ENCODE measurements at regions not wholly inside any gene's neighbourhood (a gene's known extent, or its start where the extent isn't known, plus 50 kb on each side); places are given as distances from the start of the nearest gene placed in this dataset.

DNA sequence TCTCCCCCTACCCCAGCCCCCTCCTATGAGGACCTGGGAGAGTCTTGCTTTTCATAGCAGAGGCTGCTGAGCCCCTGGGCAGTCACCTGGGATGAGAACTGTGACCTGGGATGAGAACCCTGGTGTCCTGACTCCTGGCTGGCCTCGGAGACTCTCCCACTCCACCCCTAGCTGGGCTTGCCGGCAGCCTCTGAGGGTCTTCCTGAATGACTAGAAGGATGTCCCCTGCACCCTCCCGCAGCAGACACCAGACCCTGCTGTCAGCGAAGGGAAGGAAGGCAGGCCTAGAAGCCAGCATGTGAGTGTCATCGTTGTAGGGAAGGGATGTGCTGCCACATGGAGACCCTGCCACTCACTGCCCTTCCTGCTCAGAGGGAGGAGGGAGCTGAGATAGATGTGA, 203.4 kb upstream of the ZNF536 start:
- Histone ChIP-seq H3K4me3 (ENCODE audit: low read length in 2 of 2) (no peak overlapping the region), H3K9me3 (ENCODE audit: control insufficient read depth in 2 of 2, low read length in 2 of 2) (no peaks in the 10 kb centered on the region), H3K27ac (ENCODE audit: low read depth in 2 of 2, low read length in 2 of 2) (no peak overlapping the region), H3K27me3 (ENCODE audit: control insufficient read depth in 2 of 2, insufficient read depth in 2 of 2, low read length in 2 of 2) (no peaks in the 10 kb centered on the region), H3K9ac (ENCODE audit: low read depth in 1 of 2, low read length in 2 of 2) (no peak overlapping the region), H3K4me1 (ENCODE audit: control insufficient read depth in 2 of 2, insufficient read depth in 2 of 2, low read length in 2 of 2) (peaks cover 7 to 11% of the 10 kb centered on the region in 2 donors), H3K36me3 (ENCODE audit: control insufficient read depth in 2 of 2, insufficient read depth in 2 of 2, low read length in 2 of 2) (no peaks in the 10 kb centered on the region)

DNA sequence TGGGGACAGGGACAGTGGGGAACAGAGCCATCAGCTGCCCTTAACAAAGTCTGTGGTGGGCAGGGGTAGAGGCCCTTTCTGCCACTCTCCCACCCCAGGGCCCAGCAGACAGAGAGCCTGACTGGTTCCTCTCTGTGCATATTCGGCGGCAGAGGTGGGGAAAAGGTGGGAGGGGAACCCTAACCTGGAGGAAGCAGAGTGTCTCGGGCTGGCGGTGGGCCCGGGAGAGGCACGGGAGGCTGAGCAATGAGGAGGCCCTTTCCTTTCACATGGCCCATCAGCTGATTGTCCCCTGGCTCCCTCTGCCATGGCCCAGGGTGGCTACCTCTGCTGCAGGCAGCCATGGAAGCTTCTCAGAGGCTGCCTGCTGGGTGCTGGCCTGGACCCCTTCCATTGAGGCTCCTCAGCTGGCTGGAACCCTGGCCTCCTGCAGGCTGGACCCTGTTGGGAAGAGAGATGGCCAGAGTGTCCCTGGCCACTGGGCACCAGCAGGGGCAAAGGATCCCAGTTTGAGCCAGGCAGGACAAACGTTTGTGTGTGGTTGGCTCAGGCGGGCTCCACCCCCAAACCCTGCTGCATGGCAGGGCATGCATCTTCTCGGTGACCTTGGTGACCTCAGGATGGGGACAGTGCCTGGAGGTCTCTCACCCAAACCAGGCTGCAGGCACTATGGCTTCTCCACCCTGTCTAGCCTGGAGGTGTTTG, 202.8 kb upstream of the ZNF536 start:
- Histone ChIP-seq H3K36me3 (ENCODE audit: control insufficient read depth in 2 of 2, insufficient read depth in 2 of 2, low read length in 2 of 2) (no peaks in the 10 kb centered on the region), H3K9me3 (ENCODE audit: control insufficient read depth in 2 of 2, low read length in 2 of 2) (no peaks in the 10 kb centered on the region), H3K4me3 (ENCODE audit: low read length in 2 of 2) (no peak overlapping the region), H3K27ac (ENCODE audit: low read depth in 2 of 2, low read length in 2 of 2) (no peak overlapping the region), H3K4me1 (ENCODE audit: control insufficient read depth in 2 of 2, insufficient read depth in 2 of 2, low read length in 2 of 2) (peaks cover 7 to 11% of the 10 kb centered on the region in 2 donors), H3K27me3 (ENCODE audit: control insufficient read depth in 2 of 2, insufficient read depth in 2 of 2, low read length in 2 of 2) (no peaks in the 10 kb centered on the region), H3K9ac (ENCODE audit: low read depth in 1 of 2, low read length in 2 of 2) (no peak overlapping the region)

- Histone ChIP-seq H3K4me3 (ENCODE audit: low read length in 2 of 2) (no peak overlapping the region), H3K27me3 (ENCODE audit: control insufficient read depth in 2 of 2, insufficient read depth in 2 of 2, low read length in 2 of 2) (no peaks in the 10 kb centered on the region), H3K36me3 (ENCODE audit: control insufficient read depth in 2 of 2, insufficient read depth in 2 of 2, low read length in 2 of 2) (no peaks in the 10 kb centered on the region), H3K4me1 (ENCODE audit: control insufficient read depth in 2 of 2, insufficient read depth in 2 of 2, low read length in 2 of 2) (peaks cover 7 to 11% of the 10 kb centered on the region in 2 donors), H3K9me3 (ENCODE audit: control insufficient read depth in 2 of 2, low read length in 2 of 2) (no peaks in the 10 kb centered on the region), H3K9ac (ENCODE audit: low read depth in 1 of 2, low read length in 2 of 2) (no peak overlapping the region), H3K27ac (ENCODE audit: low read depth in 2 of 2, low read length in 2 of 2) (no peak overlapping the region)
These were observed 202.1 kb upstream of the ZNF536 start for GRCh38 chr19:30170081-30170480.

DNA sequence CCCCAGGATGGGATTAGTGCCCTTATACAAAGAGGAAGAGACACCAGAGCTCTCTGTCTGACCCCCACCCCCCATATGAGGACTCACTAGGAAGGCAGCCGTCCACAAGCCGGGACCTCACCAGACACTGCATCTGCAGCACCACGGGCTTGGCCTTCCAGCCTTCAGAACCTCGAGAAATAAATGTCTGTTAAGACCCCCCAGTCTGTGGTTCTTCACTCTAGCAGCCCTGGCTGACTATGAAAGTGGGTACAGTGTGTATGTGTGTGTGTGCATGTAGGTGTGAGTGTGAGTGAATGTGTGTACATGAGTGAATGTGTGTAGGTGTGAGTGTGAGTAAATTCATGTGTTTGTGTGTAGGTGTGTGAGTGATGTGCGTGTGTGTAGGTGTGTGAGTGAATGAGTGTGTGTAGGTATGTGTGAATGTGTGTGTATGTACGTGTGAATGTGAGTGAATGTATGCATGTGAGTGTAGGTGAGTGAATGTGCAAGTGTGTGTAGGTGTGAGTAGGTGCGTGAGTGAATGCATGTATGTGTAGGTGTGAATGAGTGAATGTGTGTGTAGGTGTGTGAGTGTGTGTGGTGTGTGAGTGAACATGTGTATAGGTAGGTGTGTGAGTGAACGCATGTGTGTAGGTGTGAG, 201.6 kb upstream of the ZNF536 start:
- Histone ChIP-seq H3K36me3 (ENCODE audit: control insufficient read depth in 2 of 2, insufficient read depth in 2 of 2, low read length in 2 of 2) (no peaks in the 10 kb centered on the region), H3K9me3 (ENCODE audit: control insufficient read depth in 2 of 2, low read length in 2 of 2) (no peaks in the 10 kb centered on the region), H3K9ac (ENCODE audit: low read depth in 1 of 2, low read length in 2 of 2) (no peak overlapping the region), H3K4me1 (ENCODE audit: control insufficient read depth in 2 of 2, insufficient read depth in 2 of 2, low read length in 2 of 2) (peaks cover 7 to 11% of the 10 kb centered on the region in 2 donors), H3K4me3 (ENCODE audit: low read length in 2 of 2) (no peak overlapping the region), H3K27me3 (ENCODE audit: control insufficient read depth in 2 of 2, insufficient read depth in 2 of 2, low read length in 2 of 2) (no peaks in the 10 kb centered on the region), H3K27ac (ENCODE audit: low read depth in 2 of 2, low read length in 2 of 2) (no peak overlapping the region)

DNA sequence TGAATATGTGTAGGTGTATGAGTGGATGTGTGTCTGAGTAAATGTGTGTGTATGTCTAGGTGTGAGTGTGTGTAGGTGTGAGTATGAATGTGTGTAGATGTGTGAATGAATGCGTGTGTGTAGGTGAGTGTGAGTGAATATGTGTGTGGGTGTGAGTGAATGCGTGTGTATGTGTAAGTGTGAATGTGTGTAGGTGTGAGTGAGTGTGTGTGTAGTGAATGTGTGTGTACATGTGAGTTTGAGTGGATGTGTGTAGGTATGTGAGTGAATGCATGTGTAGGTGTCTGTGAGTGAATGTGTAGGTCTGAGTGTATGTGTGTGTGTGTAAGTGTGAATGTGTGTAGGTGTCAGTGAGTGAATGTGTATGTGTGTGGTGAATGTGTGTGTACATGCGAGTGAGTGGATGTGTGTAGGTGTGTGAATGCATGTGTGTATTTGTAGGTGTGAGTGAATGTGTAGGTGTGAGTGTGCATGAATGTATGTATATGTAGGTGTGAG, 201.0 kb upstream of the ZNF536 start:
- H3K9ac ChIP-seq (ENCODE audit: low read depth in 1 of 2, low read length in 2 of 2) = no peak overlapping the region
- peaks cover 7 to 11% of the 10 kb centered on the region in 2 donors for H3K4me1 ChIP-seq (ENCODE audit: control insufficient read depth in 2 of 2, insufficient read depth in 2 of 2, low read length in 2 of 2)
- no peak overlapping the region for H3K27ac ChIP-seq (ENCODE audit: low read depth in 2 of 2, low read length in 2 of 2)
- no peak overlapping the region for H3K4me3 ChIP-seq (ENCODE audit: low read length in 2 of 2)
- H3K36me3 ChIP-seq (ENCODE audit: control insufficient read depth in 2 of 2, insufficient read depth in 2 of 2, low read length in 2 of 2) = no peaks in the 10 kb centered on the region
- H3K9me3 ChIP-seq (ENCODE audit: control insufficient read depth in 2 of 2, low read length in 2 of 2) = no peaks in the 10 kb centered on the region
- H3K27me3 ChIP-seq (ENCODE audit: control insufficient read depth in 2 of 2, insufficient read depth in 2 of 2, low read length in 2 of 2) = no peaks in the 10 kb centered on the region

- Histone ChIP-seq H3K9ac (ENCODE audit: low read depth in 1 of 2, low read length in 2 of 2) (no peak overlapping the region), H3K9me3 (ENCODE audit: control insufficient read depth in 2 of 2, low read length in 2 of 2) (no peaks in the 10 kb centered on the region), H3K27ac (ENCODE audit: low read depth in 2 of 2, low read length in 2 of 2) (no peak overlapping the region), H3K36me3 (ENCODE audit: control insufficient read depth in 2 of 2, insufficient read depth in 2 of 2, low read length in 2 of 2) (no peaks in the 10 kb centered on the region), H3K4me1 (ENCODE audit: control insufficient read depth in 2 of 2, insufficient read depth in 2 of 2, low read length in 2 of 2) (peaks cover 7 to 11% of the 10 kb centered on the region in 2 donors), H3K4me3 (ENCODE audit: low read length in 2 of 2) (no peak overlapping the region), H3K27me3 (ENCODE audit: control insufficient read depth in 2 of 2, insufficient read depth in 2 of 2, low read length in 2 of 2) (no peaks in the 10 kb centered on the region)
These were observed 200.2 kb upstream of the ZNF536 start for GRCh38 chr19:30171795-30172612.

DNA sequence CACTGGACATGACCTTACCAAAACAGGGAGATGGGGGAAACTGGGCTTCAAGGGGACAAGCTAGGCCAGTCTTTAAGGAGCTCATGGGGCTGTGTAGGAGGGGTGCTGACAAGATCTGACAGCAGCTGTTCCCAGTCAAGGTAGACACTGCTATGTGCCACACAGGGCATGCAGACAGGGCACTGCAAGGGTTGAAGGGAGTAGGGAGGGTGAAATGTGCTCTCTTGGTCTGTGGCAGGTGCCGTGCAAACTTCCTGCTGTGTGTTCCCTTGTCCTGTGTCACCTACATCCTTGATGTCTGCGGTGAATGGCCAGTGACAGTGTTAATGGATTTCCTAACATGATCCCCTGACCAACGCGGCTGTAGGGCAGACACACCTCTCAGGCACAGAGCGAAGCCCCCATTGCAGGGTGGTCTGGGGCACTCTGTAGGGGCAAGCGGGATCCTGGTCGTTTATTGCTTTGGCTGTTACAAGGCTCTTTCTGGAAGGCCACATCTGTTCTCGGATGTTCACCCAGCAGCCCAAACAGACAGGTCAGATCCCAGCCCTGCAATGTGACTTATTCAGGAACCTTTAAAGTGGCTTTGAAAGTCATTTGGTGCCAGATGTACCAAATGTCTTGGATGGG, 199.5 kb upstream of the ZNF536 start:
- no peaks in the 10 kb centered on the region for H3K9me3 ChIP-seq (ENCODE audit: control insufficient read depth in 2 of 2, low read length in 2 of 2)
- no peak overlapping the region for H3K9ac ChIP-seq (ENCODE audit: low read depth in 1 of 2, low read length in 2 of 2)
- peaks cover 7 to 11% of the 10 kb centered on the region in 2 donors for H3K4me1 ChIP-seq (ENCODE audit: control insufficient read depth in 2 of 2, insufficient read depth in 2 of 2, low read length in 2 of 2)
- no peak overlapping the region for H3K27ac ChIP-seq (ENCODE audit: low read depth in 2 of 2, low read length in 2 of 2)
- no peak overlapping the region for H3K4me3 ChIP-seq (ENCODE audit: low read length in 2 of 2)
- no peaks in the 10 kb centered on the region for H3K27me3 ChIP-seq (ENCODE audit: control insufficient read depth in 2 of 2, insufficient read depth in 2 of 2, low read length in 2 of 2)
- H3K36me3 ChIP-seq (ENCODE audit: control insufficient read depth in 2 of 2, insufficient read depth in 2 of 2, low read length in 2 of 2) = no peaks in the 10 kb centered on the region

DNA sequence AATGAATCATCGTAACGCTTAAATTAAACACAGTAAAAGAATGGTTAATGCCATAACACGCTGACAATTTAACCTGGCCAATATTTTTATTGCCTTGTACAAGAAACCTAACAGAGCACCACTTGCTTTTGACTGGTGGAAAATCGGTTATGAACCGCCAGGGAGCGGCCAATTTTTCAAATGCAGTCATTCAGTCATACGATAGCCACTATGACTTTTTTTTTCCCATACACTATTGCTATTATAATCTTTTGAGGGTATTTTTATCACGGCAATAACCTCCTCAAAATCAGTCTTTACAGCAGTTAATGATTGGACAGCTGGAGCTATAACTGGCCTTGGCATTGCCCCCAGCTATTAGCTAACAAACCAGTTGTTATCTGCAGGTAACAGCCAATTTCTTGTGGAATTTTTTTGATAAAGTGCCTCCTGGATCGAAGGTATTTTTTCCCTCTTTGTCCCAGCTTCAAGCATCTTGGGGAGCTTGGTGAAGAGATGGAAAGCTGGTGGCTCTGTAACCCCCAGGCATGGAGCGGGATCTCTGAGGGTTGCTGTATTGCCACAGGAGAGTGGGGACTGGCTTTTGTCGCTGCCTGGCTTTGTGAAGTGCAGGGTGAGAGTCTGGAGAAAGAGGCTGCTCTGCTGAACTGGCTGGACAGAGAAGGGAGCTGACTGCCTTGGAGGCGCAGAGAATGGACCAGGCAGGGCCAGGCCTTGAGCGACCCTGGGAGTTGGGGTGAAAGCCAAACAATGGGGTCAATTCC, 198.4 kb upstream of the ZNF536 start:
- H3K27ac ChIP-seq (ENCODE audit: low read depth in 2 of 2, low read length in 2 of 2) = no peak overlapping the region
- H3K4me3 ChIP-seq (ENCODE audit: low read length in 2 of 2) = no peak overlapping the region
- no peak overlapping the region for H3K9ac ChIP-seq (ENCODE audit: low read depth in 1 of 2, low read length in 2 of 2)
- H3K36me3 ChIP-seq (ENCODE audit: control insufficient read depth in 2 of 2, insufficient read depth in 2 of 2, low read length in 2 of 2) = no peaks in the 10 kb centered on the region
- peaks cover 7 to 11% of the 10 kb centered on the region in 2 donors for H3K4me1 ChIP-seq (ENCODE audit: control insufficient read depth in 2 of 2, insufficient read depth in 2 of 2, low read length in 2 of 2)
- H3K27me3 ChIP-seq (ENCODE audit: control insufficient read depth in 2 of 2, insufficient read depth in 2 of 2, low read length in 2 of 2) = no peaks in the 10 kb centered on the region
- H3K9me3 ChIP-seq (ENCODE audit: control insufficient read depth in 2 of 2, low read length in 2 of 2) = no peaks in the 10 kb centered on the region

DNA sequence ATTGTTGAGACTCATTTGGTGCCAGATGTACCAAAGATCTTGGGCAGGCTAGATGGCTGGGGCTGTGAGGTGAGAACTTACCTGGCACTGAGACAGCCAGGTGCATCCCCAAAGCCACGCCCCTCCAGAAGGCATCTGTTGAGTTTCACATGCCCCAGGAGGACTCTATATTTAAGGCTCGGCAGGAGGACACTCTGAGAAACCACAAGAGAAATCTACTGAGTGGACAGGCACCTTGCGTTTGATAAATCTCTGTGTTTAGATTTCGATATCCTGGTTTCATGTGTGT, 197.9 kb upstream of the ZNF536 start:
- H3K9me3 ChIP-seq (ENCODE audit: control insufficient read depth in 2 of 2, low read length in 2 of 2) = no peaks in the 10 kb centered on the region
- no peaks in the 10 kb centered on the region for H3K27me3 ChIP-seq (ENCODE audit: control insufficient read depth in 2 of 2, insufficient read depth in 2 of 2, low read length in 2 of 2)
- H3K4me1 ChIP-seq (ENCODE audit: control insufficient read depth in 2 of 2, insufficient read depth in 2 of 2, low read length in 2 of 2) = peaks cover 7 to 11% of the 10 kb centered on the region in 2 donors
- H3K27ac ChIP-seq (ENCODE audit: low read depth in 2 of 2, low read length in 2 of 2) = no peak overlapping the region
- H3K4me3 ChIP-seq (ENCODE audit: low read length in 2 of 2) = no peak overlapping the region
- no peak overlapping the region for H3K9ac ChIP-seq (ENCODE audit: low read depth in 1 of 2, low read length in 2 of 2)
- H3K36me3 ChIP-seq (ENCODE audit: control insufficient read depth in 2 of 2, insufficient read depth in 2 of 2, low read length in 2 of 2) = no peaks in the 10 kb centered on the region
